HFF-Myc (cell line): ENCODE measurements at regions not wholly inside any gene's neighbourhood (a gene's known extent, or its start where the extent isn't known, plus 50 kb on each side); places are given as distances from the start of the nearest gene placed in this dataset.

Source experiments
- DNase-seq: peaks from one replicate; pipeline ENCODE4 v3.0.0-alpha.2; 2011; ENCODE audit warnings: low read depth; ENCODE audit errors: extremely low read depth
- H3K4me3 ChIP-seq: replicated peaks from 2 replicates; pipeline ENCODE4 v1.5.1; 2011; ENCODE audit warnings: low read depth, mild to moderate bottlenecking, control low read depth, low read length
- TF ChIP-seq, protein P1 (sequence below): IDR thresholded peaks from 2 replicates; pipeline ENCODE4 v1.5.1; 2012; ENCODE audit warnings: mild to moderate bottlenecking, low read depth, low read length, control low read depth; ENCODE audit errors: missing control alignments

DNA sequence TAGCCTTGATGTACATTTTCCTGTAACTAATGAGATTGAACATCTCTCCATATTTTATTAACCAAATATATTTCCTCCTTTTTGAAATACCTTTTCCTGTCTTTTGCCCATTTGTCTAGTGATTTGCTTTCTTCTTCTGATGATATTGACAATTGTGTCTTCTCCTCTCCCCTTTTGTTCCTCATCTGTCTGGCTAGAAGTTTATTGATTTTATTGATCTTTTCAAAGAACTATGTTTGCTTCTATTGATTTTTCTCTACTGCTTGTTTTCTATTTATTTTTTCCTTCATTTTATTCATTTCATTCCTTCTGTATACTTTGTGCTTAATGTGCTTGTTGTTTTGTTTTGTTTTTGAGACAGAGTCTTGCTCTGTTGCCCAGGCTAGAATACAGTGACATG, 181.4 kb upstream of the SMIM23 start:
- TF ChIP-seq, protein P1, sequence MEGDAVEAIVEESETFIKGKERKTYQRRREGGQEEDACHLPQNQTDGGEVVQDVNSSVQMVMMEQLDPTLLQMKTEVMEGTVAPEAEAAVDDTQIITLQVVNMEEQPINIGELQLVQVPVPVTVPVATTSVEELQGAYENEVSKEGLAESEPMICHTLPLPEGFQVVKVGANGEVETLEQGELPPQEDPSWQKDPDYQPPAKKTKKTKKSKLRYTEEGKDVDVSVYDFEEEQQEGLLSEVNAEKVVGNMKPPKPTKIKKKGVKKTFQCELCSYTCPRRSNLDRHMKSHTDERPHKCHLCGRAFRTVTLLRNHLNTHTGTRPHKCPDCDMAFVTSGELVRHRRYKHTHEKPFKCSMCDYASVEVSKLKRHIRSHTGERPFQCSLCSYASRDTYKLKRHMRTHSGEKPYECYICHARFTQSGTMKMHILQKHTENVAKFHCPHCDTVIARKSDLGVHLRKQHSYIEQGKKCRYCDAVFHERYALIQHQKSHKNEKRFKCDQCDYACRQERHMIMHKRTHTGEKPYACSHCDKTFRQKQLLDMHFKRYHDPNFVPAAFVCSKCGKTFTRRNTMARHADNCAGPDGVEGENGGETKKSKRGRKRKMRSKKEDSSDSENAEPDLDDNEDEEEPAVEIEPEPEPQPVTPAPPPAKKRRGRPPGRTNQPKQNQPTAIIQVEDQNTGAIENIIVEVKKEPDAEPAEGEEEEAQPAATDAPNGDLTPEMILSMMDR: no peak
- no peak overlapping the region for H3K4me3 ChIP-seq
- DNase-seq: no peak

DNA sequence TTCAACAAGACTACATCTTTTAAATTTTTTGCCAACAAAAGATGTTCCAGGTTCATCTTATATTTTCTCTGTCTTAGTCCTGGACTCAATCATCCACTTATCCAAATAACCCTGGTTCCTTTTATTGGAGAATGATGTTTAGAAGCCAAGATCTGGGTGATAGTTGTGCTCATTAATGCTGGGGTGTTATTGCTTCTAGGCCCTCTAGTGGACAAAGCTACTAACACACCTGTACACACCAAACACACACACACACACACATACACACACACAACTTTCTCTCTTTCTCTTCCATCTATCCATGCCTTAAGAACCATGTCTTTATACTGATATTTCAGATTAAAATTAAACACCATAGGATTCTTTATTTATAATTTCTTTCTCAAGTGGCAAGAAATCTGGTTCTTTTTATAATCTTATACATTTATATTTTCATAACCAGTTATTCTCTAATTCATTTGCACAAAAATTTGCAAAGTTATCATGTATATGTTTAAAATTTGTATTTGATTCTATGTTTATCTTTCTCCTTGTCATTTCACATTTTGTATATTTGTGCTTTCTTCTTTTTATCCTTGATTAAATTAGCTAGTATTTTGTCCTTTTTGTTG, 179.1 kb upstream of the SMIM23 start:
- no peak overlapping the region for H3K4me3 ChIP-seq
- TF ChIP-seq, protein P1: peak; percentile 50
- DNase-seq: no peak

DNA sequence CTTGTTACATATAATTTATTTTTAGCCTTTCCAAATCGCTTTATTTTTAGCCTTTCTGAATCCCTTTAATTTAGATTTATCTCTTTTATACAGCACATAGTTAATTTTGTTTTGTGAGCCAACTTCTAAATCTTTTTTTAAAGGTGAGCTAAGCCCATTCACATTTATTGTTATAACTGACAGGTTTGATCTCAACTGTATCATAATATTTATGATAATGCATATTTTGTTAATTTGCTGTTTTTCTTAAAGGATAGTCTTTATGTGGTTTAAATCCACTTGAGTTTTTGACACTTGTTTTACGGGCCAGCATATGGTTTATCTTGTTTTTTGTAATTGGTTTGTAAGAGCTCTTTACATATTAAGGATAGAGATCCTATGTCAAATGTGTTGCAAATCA, 177.8 kb upstream of the SMIM23 start:
- TF ChIP-seq, protein P1: no peak
- no peak for DNase-seq
- H3K4me3 ChIP-seq: no peak overlapping the region

DNA sequence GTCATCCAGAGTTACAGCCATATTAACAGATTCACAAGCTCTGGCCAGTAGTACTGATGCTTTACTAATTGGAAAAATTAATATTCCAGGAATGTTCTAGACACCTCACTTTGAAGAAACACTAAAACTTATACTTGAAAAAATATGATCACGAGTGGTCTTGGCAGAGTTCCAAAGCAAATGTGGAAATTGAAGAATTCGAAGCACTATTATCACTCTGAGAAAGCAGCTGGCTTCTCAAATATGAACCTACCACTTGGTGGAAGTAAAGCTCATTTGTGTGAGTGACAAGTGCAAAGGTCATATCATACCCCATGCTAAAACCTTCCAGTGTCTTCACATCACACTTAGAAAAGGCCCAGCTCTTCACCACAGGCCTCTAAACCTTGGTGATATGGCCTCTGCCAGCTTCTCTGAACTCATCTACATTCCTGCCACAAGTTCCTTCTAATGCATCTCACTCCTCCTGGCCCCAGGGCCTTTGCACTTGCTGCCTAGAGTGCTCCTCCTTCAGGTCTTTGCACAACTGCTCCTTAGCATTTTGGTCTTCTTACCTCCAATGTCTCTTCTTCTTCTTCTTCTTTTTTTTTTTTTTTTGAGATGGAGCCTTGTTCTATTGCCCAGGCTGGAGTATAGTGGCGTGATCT, 175.7 kb upstream of the SMIM23 start:
- no peak for DNase-seq
- H3K4me3 ChIP-seq: no peak overlapping the region
- TF ChIP-seq, protein P1: no peak

DNA sequence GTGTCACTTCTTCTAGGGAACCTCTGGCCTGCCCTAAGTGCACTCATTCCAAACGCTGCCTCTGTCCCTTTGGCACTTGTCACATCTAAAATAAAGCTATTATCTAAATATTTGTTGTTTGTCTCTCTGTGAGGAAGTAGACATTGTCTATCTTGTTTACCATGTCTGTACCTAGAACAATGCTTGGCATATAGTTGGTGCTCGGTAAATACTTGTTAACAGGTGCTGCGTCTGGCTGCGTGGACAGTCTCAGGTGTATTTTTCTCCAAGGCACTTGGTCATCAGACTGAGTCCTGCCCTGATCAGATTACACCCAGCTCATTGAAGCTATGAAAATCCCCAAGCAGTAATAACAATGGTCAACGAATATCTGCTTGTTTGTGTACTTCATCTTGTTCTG, 174.9 kb upstream of the SMIM23 start:
- no peak overlapping the region for H3K4me3 ChIP-seq
- no peak for DNase-seq
- TF ChIP-seq, protein P1: no peak

DNA sequence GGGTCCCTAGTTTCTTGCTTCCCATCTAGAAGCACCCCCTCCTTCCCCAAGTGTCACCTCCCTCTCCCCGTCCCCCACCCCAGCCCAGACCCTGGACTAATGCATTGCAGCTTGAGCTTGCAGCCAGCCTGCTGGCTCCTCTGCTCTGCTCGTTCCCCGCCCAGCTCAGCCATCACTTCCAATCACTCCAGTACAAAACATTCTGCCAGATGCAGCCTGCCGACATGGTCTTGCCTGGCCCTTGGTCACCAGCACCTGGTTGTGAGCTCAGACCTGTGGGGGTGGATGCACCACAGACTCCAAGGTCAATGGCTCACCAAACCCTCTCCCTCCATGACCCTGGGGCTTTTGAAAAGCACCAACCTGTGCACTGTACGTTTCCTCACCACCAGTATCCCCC, 172.9 kb upstream of the SMIM23 start:
- no peak overlapping the region for H3K4me3 ChIP-seq
- no peak for DNase-seq
- TF ChIP-seq, protein P1: no peak
